ENCODE measurements at regions not wholly inside any gene's neighbourhood (a gene's known extent, or its start where the extent isn't known, plus 50 kb on each side); places are given as distances from the start of the nearest gene placed in this dataset.

- Histone ChIP-seq H2AFZ (ENCODE audit: low read depth, low read length) (no peak overlapping the region), H3K27ac (ENCODE audit: low read length, poor library complexity, severe bottlenecking) (no peak overlapping the region), H2BK12ac (ENCODE audit: low read length in 2 of 2) (no peak overlapping the region), H3K9ac (ENCODE audit: low read length) (no peak overlapping the region), H3K23ac (ENCODE audit: low read length in 2 of 2) (no peak overlapping the region), H3K4ac (ENCODE audit: low read depth in 1 of 2, low read length in 2 of 2) (no peak overlapping the region), H3K27me3 (ENCODE audit: control insufficient read depth in 1 of 2, insufficient read depth in 1 of 2, low read length in 2 of 2) (no peaks in the 10 kb centered on the region), H3K18ac (ENCODE audit: low read depth in 1 of 2, low read length in 2 of 2) (no peak overlapping the region), H3K4me3 (ENCODE audit: insufficient read depth in 1 of 2, low read depth in 1 of 2, low read length in 2 of 2) (no peak overlapping the region), H3K14ac (ENCODE audit: low read length in 2 of 2) (no peak overlapping the region), H3K9me3 (ENCODE audit: control insufficient read depth, low read length) (no peaks in the 10 kb centered on the region), H3K79me1 (replicated peaks; ENCODE audit: low read length, poor library complexity, severe bottlenecking) (no peaks in the 10 kb centered on the region), H3K36me3 (ENCODE audit: control insufficient read depth in 1 of 2, insufficient read depth in 2 of 2, low read depth in 1 of 2, low read length in 2 of 2) (no peaks in the 10 kb centered on the region), H2BK120ac (ENCODE audit: low read depth, low read length) (no peak overlapping the region), H3K4me2 (ENCODE audit: low read length, poor library complexity, severe bottlenecking) (no peak overlapping the region), H2BK5ac (ENCODE audit: low read depth, low read length, poor library complexity, severe bottlenecking) (no peak overlapping the region), H2BK15ac (ENCODE audit: low read depth, poor library complexity, severe bottlenecking) (no peak overlapping the region), H4K91ac (ENCODE audit: low read length) (no peak overlapping the region), H4K8ac (ENCODE audit: low read length) (no peak overlapping the region), H2AK5ac (ENCODE audit: low read length, severe bottlenecking) (no peak overlapping the region), H3K4me1 (ENCODE audit: control insufficient read depth, insufficient read depth, low read depth, low read length) (no peaks in the 10 kb centered on the region)
- no CpG with 5 or more reads among the region's 1 CpG for WGBS
- DNase-seq: no peak
Observed at GRCh38 chr2:8072907-8073306, 608.9 kb upstream of the ID2 start.

GRCh38 chr2:8073916-8074315 is 607.9 kb upstream of the ID2 start:
- Histone ChIP-seq H3K4me3 (ENCODE audit: insufficient read depth in 1 of 2, low read depth in 1 of 2, low read length in 2 of 2) (no peak overlapping the region), H3K4ac (ENCODE audit: low read depth in 1 of 2, low read length in 2 of 2) (no peak overlapping the region), H3K4me2 (ENCODE audit: low read length, poor library complexity, severe bottlenecking) (no peak overlapping the region), H2BK5ac (ENCODE audit: low read depth, low read length, poor library complexity, severe bottlenecking) (no peak overlapping the region), H2BK15ac (ENCODE audit: low read depth, poor library complexity, severe bottlenecking) (no peak overlapping the region), H3K14ac (ENCODE audit: low read length in 2 of 2) (no peak overlapping the region), H3K27ac (ENCODE audit: low read length, poor library complexity, severe bottlenecking) (no peak overlapping the region), H3K18ac (ENCODE audit: low read depth in 1 of 2, low read length in 2 of 2) (no peak overlapping the region), H3K4me1 (ENCODE audit: control insufficient read depth, insufficient read depth, low read depth, low read length) (no peaks in the 10 kb centered on the region), H3K36me3 (ENCODE audit: control insufficient read depth in 1 of 2, insufficient read depth in 2 of 2, low read depth in 1 of 2, low read length in 2 of 2) (no peaks in the 10 kb centered on the region), H3K79me1 (replicated peaks; ENCODE audit: low read length, poor library complexity, severe bottlenecking) (no peaks in the 10 kb centered on the region), H4K91ac (ENCODE audit: low read length) (no peak overlapping the region), H3K27me3 (ENCODE audit: control insufficient read depth in 1 of 2, insufficient read depth in 1 of 2, low read length in 2 of 2) (no peaks in the 10 kb centered on the region), H3K9me3 (ENCODE audit: control insufficient read depth, low read length) (no peaks in the 10 kb centered on the region), H2BK120ac (ENCODE audit: low read depth, low read length) (no peak overlapping the region), H2BK12ac (ENCODE audit: low read length in 2 of 2) (no peak overlapping the region), H4K8ac (ENCODE audit: low read length) (no peak overlapping the region), H3K9ac (ENCODE audit: low read length) (no peak overlapping the region), H2AK5ac (ENCODE audit: low read length, severe bottlenecking) (no peak overlapping the region), H3K23ac (ENCODE audit: low read length in 2 of 2) (no peak overlapping the region), H2AFZ (ENCODE audit: low read depth, low read length) (no peak overlapping the region)
- no peak for DNase-seq
- 93% methylated on average over 7 of the region's 7 CpGs for WGBS

GRCh38 chr2:8076448-8077342 is 605.2 kb upstream of the ID2 start:
- Histone ChIP-seq H3K27me3 (ENCODE audit: control insufficient read depth in 1 of 2, insufficient read depth in 1 of 2, low read length in 2 of 2) (no peaks in the 10 kb centered on the region), H3K4me1 (ENCODE audit: control insufficient read depth, insufficient read depth, low read depth, low read length) (no peaks in the 10 kb centered on the region), H3K9ac (ENCODE audit: low read length) (no peak overlapping the region), H3K4me2 (ENCODE audit: low read length, poor library complexity, severe bottlenecking) (no peak overlapping the region), H2AK5ac (ENCODE audit: low read length, severe bottlenecking) (no peak overlapping the region), H3K23ac (ENCODE audit: low read length in 2 of 2) (no peak overlapping the region), H3K18ac (ENCODE audit: low read depth in 1 of 2, low read length in 2 of 2) (no peak overlapping the region), H3K14ac (ENCODE audit: low read length in 2 of 2) (no peak overlapping the region), H3K4ac (ENCODE audit: low read depth in 1 of 2, low read length in 2 of 2) (no peak overlapping the region), H2BK120ac (ENCODE audit: low read depth, low read length) (no peak overlapping the region), H2BK15ac (ENCODE audit: low read depth, poor library complexity, severe bottlenecking) (no peak overlapping the region), H2BK5ac (ENCODE audit: low read depth, low read length, poor library complexity, severe bottlenecking) (no peak overlapping the region), H3K36me3 (ENCODE audit: control insufficient read depth in 1 of 2, insufficient read depth in 2 of 2, low read depth in 1 of 2, low read length in 2 of 2) (no peaks in the 10 kb centered on the region), H2BK12ac (ENCODE audit: low read length in 2 of 2) (no peak overlapping the region), H3K79me1 (replicated peaks; ENCODE audit: low read length, poor library complexity, severe bottlenecking) (no peaks in the 10 kb centered on the region), H3K4me3 (ENCODE audit: insufficient read depth in 1 of 2, low read depth in 1 of 2, low read length in 2 of 2) (no peak overlapping the region), H4K91ac (ENCODE audit: low read length) (no peak overlapping the region), H2AFZ (ENCODE audit: low read depth, low read length) (no peak overlapping the region), H4K8ac (ENCODE audit: low read length) (no peak overlapping the region), H3K27ac (ENCODE audit: low read length, poor library complexity, severe bottlenecking) (no peak overlapping the region), H3K9me3 (ENCODE audit: control insufficient read depth, low read length) (no peaks in the 10 kb centered on the region)
- no peak for DNase-seq
- WGBS: 78% methylated on average over 6 of the region's 6 CpGs

- Histone ChIP-seq H2AFZ (ENCODE audit: low read depth, low read length) (no peak overlapping the region), H3K4me3 (ENCODE audit: insufficient read depth in 1 of 2, low read depth in 1 of 2, low read length in 2 of 2) (no peak overlapping the region), H3K27ac (ENCODE audit: low read length, poor library complexity, severe bottlenecking) (no peak overlapping the region), H3K9me3 (ENCODE audit: control insufficient read depth, low read length) (no peaks in the 10 kb centered on the region), H3K4me1 (ENCODE audit: control insufficient read depth, insufficient read depth, low read depth, low read length) (no peaks in the 10 kb centered on the region), H3K9ac (ENCODE audit: low read length) (no peak overlapping the region), H3K18ac (ENCODE audit: low read depth in 1 of 2, low read length in 2 of 2) (no peak overlapping the region), H4K91ac (ENCODE audit: low read length) (no peak overlapping the region), H2BK15ac (ENCODE audit: low read depth, poor library complexity, severe bottlenecking) (no peak overlapping the region), H3K4ac (ENCODE audit: low read depth in 1 of 2, low read length in 2 of 2) (no peak overlapping the region), H3K27me3 (ENCODE audit: control insufficient read depth in 1 of 2, insufficient read depth in 1 of 2, low read length in 2 of 2) (no peaks in the 10 kb centered on the region), H3K79me1 (replicated peaks; ENCODE audit: low read length, poor library complexity, severe bottlenecking) (no peaks in the 10 kb centered on the region), H4K8ac (ENCODE audit: low read length) (no peak overlapping the region), H2BK120ac (ENCODE audit: low read depth, low read length) (no peak overlapping the region), H3K14ac (ENCODE audit: low read length in 2 of 2) (no peak overlapping the region), H3K36me3 (ENCODE audit: control insufficient read depth in 1 of 2, insufficient read depth in 2 of 2, low read depth in 1 of 2, low read length in 2 of 2) (no peaks in the 10 kb centered on the region), H2BK5ac (ENCODE audit: low read depth, low read length, poor library complexity, severe bottlenecking) (no peak overlapping the region), H3K4me2 (ENCODE audit: low read length, poor library complexity, severe bottlenecking) (no peak overlapping the region), H3K23ac (ENCODE audit: low read length in 2 of 2) (no peak overlapping the region), H2BK12ac (ENCODE audit: low read length in 2 of 2) (no peak overlapping the region), H2AK5ac (ENCODE audit: low read length, severe bottlenecking) (no peak overlapping the region)
- WGBS: 95% methylated on average over 2 of the region's 2 CpGs
- DNase-seq: no peak
Observed at GRCh38 chr2:8078705-8079104, 603.2 kb upstream of the ID2 start.

Measured in mesenchymal stem cell (in vitro differentiated cells and primary cell).